H1 (cell line): ENCODE measurements at regions not wholly inside any gene's neighbourhood (a gene's known extent, or its start where the extent isn't known, plus 50 kb on each side); places are given as distances from the start of the nearest gene placed in this dataset.

Experiments used
- CTCF ChIA-PET: fragments of 300-600 bp; sonication (Branson Sonifier 250); formaldehyde crosslinking; loops from one replicate; lab custom pipeline; 2021; ENCODE audit not compliant: partially characterized antibody; lab: Charles Lee
- POLR2A ChIA-PET: fragments of 300-600 bp; sonication (Branson Sonifier 250); formaldehyde crosslinking; loops from one replicate; lab custom pipeline; 2021; ENCODE audit warnings: inconsistent platforms; ENCODE audit not compliant: partially characterized antibody; lab: Charles Lee
- DNase-seq, 2 experiments: peaks; one replicate each; pipeline versions ENCODE4 v3.0.0 to v3.0.0-alpha.2; 2010 to 2022; ENCODE audit warnings: low spot score in 2 of 2, low read depth in 1 of 2, mixed read lengths in 1 of 2
- FAIRE-seq: peaks from 2 replicates; lab custom pipeline; 2011; peaks lifted over from hg19 to GRCh38; lab: Jason Lieb, UNC
- H2AFZ ChIP-seq: 2 replicates; pipeline ENCODE4 v1.8.1; 2012; ENCODE audit warnings: low read length, inconsistent platforms
- H2AK5ac ChIP-seq: 2 replicates; pipeline ENCODE4 v1.6.1; 2013; ENCODE audit warnings: low read depth, low read length
- H2BK120ac ChIP-seq: replicated peaks from 2 replicates; pipeline ENCODE3; 2013; ENCODE audit warnings: low read depth, low read length, inconsistent platforms
- H2BK12ac ChIP-seq: 2 replicates; pipeline ENCODE4 v1.6.1; 2013; ENCODE audit warnings: low read depth, low read length
- H2BK15ac ChIP-seq: 2 replicates; pipeline ENCODE4 v1.6.1; 2013; ENCODE audit warnings: low read length
- H2BK20ac ChIP-seq: 2 replicates; pipeline ENCODE4 v1.6.1; 2013; ENCODE audit warnings: low read length
- H2BK5ac ChIP-seq: 2 replicates; pipeline ENCODE4 v1.6.1; 2013; ENCODE audit warnings: low read depth, low read length
- H3K14ac ChIP-seq: 2 replicates; pipeline ENCODE4 v1.6.1; 2013; ENCODE audit warnings: inconsistent platforms; ENCODE audit not compliant: insufficient read length
- H3K18ac ChIP-seq: 2 replicates; pipeline ENCODE4 v1.6.1; 2013; ENCODE audit warnings: low read length; ENCODE audit errors: extremely low read depth
- H3K23ac ChIP-seq: 2 replicates; pipeline ENCODE4 v1.6.1; 2013; ENCODE audit warnings: inconsistent platforms; ENCODE audit not compliant: insufficient read length
- H3K23me2 ChIP-seq: 2 replicates; pipeline ENCODE4 v1.6.1; 2013; ENCODE audit warnings: low read depth, low read length
- H3K27ac ChIP-seq: 2 replicates; pipeline ENCODE4 v1.6.1; 2011; ENCODE audit warnings: low read depth, low read length, inconsistent platforms
- H3K27me3 ChIP-seq, 4 experiments: replicated peaks in 1 of 4; 1 replicate in 1 of 4; 2 replicates in 3 of 4; pipeline versions ENCODE4 v1.6.1 to v1.8.1; 2011 to 2013; ENCODE audit warnings: low read length in 3 of 4, mild to moderate bottlenecking in 3 of 4, inconsistent platforms in 2 of 4, mixed read lengths in 2 of 4, moderate library complexity in 1 of 4; ENCODE audit not compliant: control insufficient read depth in 3 of 4, insufficient read depth in 3 of 4; ENCODE audit errors: extremely low read depth in 1 of 4
- H3K36me3 ChIP-seq, 4 experiments: 2 replicates each; pipeline versions ENCODE4 v1.6.1 to v1.8.1; 2011 to 2013; ENCODE audit warnings: mild to moderate bottlenecking in 4 of 4, low read length in 3 of 4, moderate library complexity in 2 of 4, control low read depth in 1 of 4, inconsistent platforms in 1 of 4; ENCODE audit not compliant: insufficient read depth in 4 of 4, control insufficient read depth in 2 of 4
- H3K4ac ChIP-seq: replicated peaks from 2 replicates; pipeline ENCODE3; 2013; ENCODE audit warnings: low read length, low read depth, mixed read lengths, inconsistent platforms; ENCODE audit not compliant: insufficient read length
- H3K4me1 ChIP-seq, 4 experiments: replicated peaks in 1 of 4; 1 replicate in 1 of 4; 2 replicates in 3 of 4; pipeline versions ENCODE4 v1.6.1 to v1.8.1; 2011 to 2013; ENCODE audit warnings: low read length in 3 of 4, inconsistent platforms in 2 of 4, mixed read lengths in 1 of 4; ENCODE audit not compliant: insufficient read depth in 4 of 4, control insufficient read depth in 3 of 4
- H3K4me2 ChIP-seq, 2 experiments: 2 replicates each; pipeline versions ENCODE4 v1.6.1 to v1.8.1; 2011 to 2013; ENCODE audit warnings: low read depth in 2 of 2, low read length in 2 of 2, control low read depth in 1 of 2, inconsistent platforms in 1 of 2, mild to moderate bottlenecking in 1 of 2; ENCODE audit not compliant: insufficient read depth in 1 of 2
- H3K4me3 ChIP-seq, 4 experiments: fragments of 200-600, 300-600 bp in 1 of 4; sonication (generic), shearing (Covaris generic), sonication (Bioruptor Twin) in 1 of 4; 2 replicates each; pipeline versions ENCODE4 v1.5.1 to v1.8.1; 2011 to 2016; ENCODE audit warnings: low read length in 4 of 4, low read depth in 3 of 4, control low read depth in 2 of 4, inconsistent platforms in 2 of 4, mild to moderate bottlenecking in 2 of 4, mixed read lengths in 1 of 4, moderate library complexity in 1 of 4; ENCODE audit not compliant: insufficient read depth in 2 of 4; ENCODE audit errors: extremely low read depth in 1 of 4
- H3K56ac ChIP-seq: replicated peaks from 2 replicates; pipeline ENCODE3; 2013; ENCODE audit warnings: low read depth, mild to moderate bottlenecking, mixed read lengths, low read length, inconsistent platforms; ENCODE audit not compliant: insufficient read length
- H3K79me1 ChIP-seq: 2 replicates; pipeline ENCODE4 v1.6.1; 2013; ENCODE audit warnings: low read depth, low read length, control low read depth
- H3K79me2 ChIP-seq, 2 experiments: 2 replicates each; pipeline versions ENCODE4 v1.6.1 to v1.8.1; 2012 to 2013; ENCODE audit warnings: low read length in 2 of 2, mild to moderate bottlenecking in 2 of 2, inconsistent platforms in 1 of 2; ENCODE audit not compliant: insufficient read depth in 2 of 2, control insufficient read depth in 1 of 2
- H3K9ac ChIP-seq, 4 experiments: replicated peaks in 1 of 4; 1 replicate in 1 of 4; 2 replicates in 3 of 4; pipeline versions ENCODE4 v1.6.1 to v1.8.1; 2011 to 2013; ENCODE audit warnings: low read depth in 3 of 4, low read length in 3 of 4, control low read depth in 2 of 4, mild to moderate bottlenecking in 2 of 4, moderate library complexity in 2 of 4, inconsistent platforms in 1 of 4; ENCODE audit errors: extremely low read depth in 1 of 4
- H3K9me3 ChIP-seq, 2 experiments: 2 replicates each; pipeline versions ENCODE4 v1.6.1 to v1.8.1; 2012 to 2013; ENCODE audit warnings: mild to moderate bottlenecking in 2 of 2, moderate library complexity in 2 of 2, control low read depth in 1 of 2, inconsistent platforms in 1 of 2, low read depth in 1 of 2, low read length in 1 of 2, mixed read lengths in 1 of 2; ENCODE audit not compliant: insufficient read depth in 2 of 2
- H4K20me1 ChIP-seq, 2 experiments: replicated peaks in 1 of 2; 2 replicates each; pipeline versions ENCODE3 to v1.8.1; 2011 to 2013; ENCODE audit warnings: inconsistent platforms in 2 of 2, low read length in 2 of 2, mild to moderate bottlenecking in 1 of 2; ENCODE audit not compliant: insufficient read depth in 2 of 2, control insufficient read depth in 1 of 2
- H4K5ac ChIP-seq: 2 replicates; pipeline ENCODE4 v1.6.1; 2013; ENCODE audit warnings: low read length, low read depth, mixed read lengths, inconsistent platforms; ENCODE audit not compliant: insufficient read length
- H4K8ac ChIP-seq: 2 replicates; pipeline ENCODE4 v1.8.0; 2013; ENCODE audit warnings: mild to moderate bottlenecking, moderate library complexity, low read length, inconsistent platforms; ENCODE audit not compliant: insufficient read depth; ENCODE audit errors: extremely low read depth
- H4K91ac ChIP-seq: replicated peaks from 2 replicates; pipeline ENCODE3; 2013; ENCODE audit warnings: low read length, mixed read lengths, inconsistent platforms; ENCODE audit not compliant: insufficient read length
- ASH2L ChIP-seq: fragments of 200-600, 300-600 bp; sonication (generic); IDR thresholded peaks from one replicate; pipeline ENCODE4 v1.7.1; 2017; ENCODE audit warnings: low read length
- BACH1 ChIP-seq: IDR thresholded peaks from 2 replicates; pipeline ENCODE4 v1.6.1; 2012; ENCODE audit warnings: low read length, improper control_type of control experiment
- CHD2 ChIP-seq: IDR thresholded peaks from 2 replicates; pipeline ENCODE4 v1.6.1; 2012; ENCODE audit warnings: low read length, improper control_type of control experiment
- EGR1 ChIP-seq: IDR thresholded peaks from 2 replicates; pipeline ENCODE4 v1.6.1; 2011; ENCODE audit warnings: low read depth, low read length, borderline replicate concordance
- EP300 ChIP-seq, 2 experiments: IDR thresholded peaks; 1 replicate in 1 of 2; 2 replicates in 1 of 2; pipeline ENCODE4 v1.6.1; 2011 to 2012; ENCODE audit warnings: low read depth in 2 of 2, low read length in 2 of 2, mild to moderate bottlenecking in 2 of 2, borderline replicate concordance in 1 of 2, inconsistent platforms in 1 of 2, moderate library complexity in 1 of 2
- JUN ChIP-seq: IDR thresholded peaks from 2 replicates; pipeline ENCODE4 v1.6.1; 2011; ENCODE audit warnings: low read depth, mild to moderate bottlenecking, improper control_type of control experiment, low read length
- KDM5A ChIP-seq: fragments of 200-600 bp; IDR thresholded peaks from 2 replicates; pipeline ENCODE4 v1.7.1; 2012; ENCODE audit warnings: mild to moderate bottlenecking, low read length, inconsistent platforms, mixed read lengths
- POLR2A ChIP-seq, 2 experiments: IDR thresholded peaks; 1 replicate in 1 of 2; 2 replicates in 1 of 2; pipeline ENCODE4 v1.6.1; 2011; ENCODE audit warnings: low read depth in 2 of 2, low read length in 2 of 2, mild to moderate bottlenecking in 2 of 2; ENCODE audit errors: control extremely low read depth in 1 of 2
- RFX5 ChIP-seq: IDR thresholded peaks from 2 replicates; pipeline ENCODE4 v1.6.1; 2011; ENCODE audit warnings: low read depth, low read length, improper control_type of control experiment, borderline replicate concordance
- SAP30 ChIP-seq: fragments of 300-600 bp; sonication (generic); IDR thresholded peaks from 2 replicates; pipeline ENCODE4 v1.7.1; 2012; ENCODE audit warnings: low read length, moderate library complexity, mild to moderate bottlenecking, inconsistent platforms; ENCODE audit not compliant: insufficient read depth, insufficient replicate concordance
- SUZ12 ChIP-seq: fragments of 200-600 bp; sonication (generic); IDR thresholded peaks from 2 replicates; pipeline ENCODE4 v1.6.1; 2012; ENCODE audit warnings: mild to moderate bottlenecking, inconsistent platforms, low read length, moderate library complexity, mixed read lengths
- TCF12 ChIP-seq: IDR thresholded peaks from 2 replicates; pipeline ENCODE4 v1.6.1; 2011; ENCODE audit warnings: low read depth, mild to moderate bottlenecking, low read length
- TEAD4 ChIP-seq: IDR thresholded peaks from 2 replicates; pipeline ENCODE4 v1.6.1; 2012; ENCODE audit warnings: low read depth, low read length, inconsistent platforms, mixed read lengths
- TF ChIP-seq, protein P1 (sequence below), 3 experiments: IDR thresholded peaks; 1 replicate in 2 of 3; 2 replicates in 1 of 3; pipeline versions ENCODE4 v1.5.1 to v1.6.1; 2011; ENCODE audit warnings: low read length in 3 of 3, mild to moderate bottlenecking in 3 of 3, inconsistent platforms in 2 of 3, low read depth in 1 of 3, moderate library complexity in 1 of 3; ENCODE audit not compliant: insufficient read depth in 1 of 3; ENCODE audit errors: control extremely low read depth in 1 of 3

- H3K27me3 ChIP-seq, result peaks cover 0 to 1% (median 0%) of the 10 kb centered on the region in 4 experiments; a peak in 1 of 7 replicates
- no peak overlapping the region for H4K8ac ChIP-seq
- no peak for TF ChIP-seq CHD2
- TF ChIP-seq POLR2A (IDR thresholded peaks at IDR 0.05; ENCODE audit: control extremely low read depth in 1 of 2, low read depth in 2 of 2, low read length in 2 of 2), result no peak
- TF ChIP-seq SAP30, result no peak
- no peak for TF ChIP-seq TCF12
- no peak for TF ChIP-seq KDM5A
- TF ChIP-seq EP300 (IDR thresholded peaks at IDR 0.05; ENCODE audit: borderline replicate concordance in 1 of 2, low read depth in 2 of 2, low read length in 2 of 2), result no peak
- TF ChIP-seq ASH2L, result no peak
- TF ChIP-seq, protein P1, sequence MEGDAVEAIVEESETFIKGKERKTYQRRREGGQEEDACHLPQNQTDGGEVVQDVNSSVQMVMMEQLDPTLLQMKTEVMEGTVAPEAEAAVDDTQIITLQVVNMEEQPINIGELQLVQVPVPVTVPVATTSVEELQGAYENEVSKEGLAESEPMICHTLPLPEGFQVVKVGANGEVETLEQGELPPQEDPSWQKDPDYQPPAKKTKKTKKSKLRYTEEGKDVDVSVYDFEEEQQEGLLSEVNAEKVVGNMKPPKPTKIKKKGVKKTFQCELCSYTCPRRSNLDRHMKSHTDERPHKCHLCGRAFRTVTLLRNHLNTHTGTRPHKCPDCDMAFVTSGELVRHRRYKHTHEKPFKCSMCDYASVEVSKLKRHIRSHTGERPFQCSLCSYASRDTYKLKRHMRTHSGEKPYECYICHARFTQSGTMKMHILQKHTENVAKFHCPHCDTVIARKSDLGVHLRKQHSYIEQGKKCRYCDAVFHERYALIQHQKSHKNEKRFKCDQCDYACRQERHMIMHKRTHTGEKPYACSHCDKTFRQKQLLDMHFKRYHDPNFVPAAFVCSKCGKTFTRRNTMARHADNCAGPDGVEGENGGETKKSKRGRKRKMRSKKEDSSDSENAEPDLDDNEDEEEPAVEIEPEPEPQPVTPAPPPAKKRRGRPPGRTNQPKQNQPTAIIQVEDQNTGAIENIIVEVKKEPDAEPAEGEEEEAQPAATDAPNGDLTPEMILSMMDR (IDR thresholded peaks at IDR 0.05; ENCODE audit: control extremely low read depth in 1 of 3, insufficient read depth in 1 of 3, low read depth in 1 of 3, low read length in 3 of 3), result no peak
- TF ChIP-seq JUN, result no peak
- TF ChIP-seq RFX5, result no peak
- TF ChIP-seq TEAD4, result no peak
- TF ChIP-seq BACH1, result no peak
- no peak for TF ChIP-seq SUZ12
- TF ChIP-seq EGR1, result no peak
- no peaks in the 10 kb centered on the region for H3K79me2 ChIP-seq
- no peak overlapping the region for H2BK5ac ChIP-seq
- H3K9ac ChIP-seq, result no peak overlapping the region
- H3K23ac ChIP-seq, result no peak overlapping the region
- no peaks in the 10 kb centered on the region for H3K23me2 ChIP-seq
- H3K36me3 ChIP-seq, result no peaks in the 10 kb centered on the region
- no peaks in the 10 kb centered on the region for H3K79me1 ChIP-seq
- no peak overlapping the region for H3K56ac ChIP-seq
- ChIA-PET CTCF (no interaction called here), POLR2A (no interaction called here)
- no peak overlapping the region for H2AFZ ChIP-seq
- no peak overlapping the region for H3K4me3 ChIP-seq
- H3K27ac ChIP-seq, result no peak overlapping the region
- H3K4me1 ChIP-seq, result no peaks in the 10 kb centered on the region
- FAIRE-seq, result no peak
- H4K20me1 ChIP-seq, result no peaks in the 10 kb centered on the region
- no peak for DNase-seq
- no peak overlapping the region for H4K5ac ChIP-seq
- H3K18ac ChIP-seq, result no peak overlapping the region
- H2BK12ac ChIP-seq, result no peak overlapping the region
- H3K14ac ChIP-seq, result no peak overlapping the region
- H3K4me2 ChIP-seq, result no peak overlapping the region
- no peak overlapping the region for H3K4ac ChIP-seq
- H4K91ac ChIP-seq, result no peak overlapping the region
- H2BK120ac ChIP-seq, result no peak overlapping the region
- H2AK5ac ChIP-seq, result no peak overlapping the region
- H2BK15ac ChIP-seq, result no peak overlapping the region
- H3K9me3 ChIP-seq, result no peaks in the 10 kb centered on the region
- no peak overlapping the region for H2BK20ac ChIP-seq
These were observed 102.5 kb upstream of the PTGFR start for GRCh38 chr1:78388275-78388674.
